AG04449 (cell line): ENCODE measurements at regions not wholly inside any gene's neighbourhood (a gene's known extent, or its start where the extent isn't known, plus 50 kb on each side); places are given as distances from the start of the nearest gene placed in this dataset.

Source experiments
- CTCF ChIA-PET: fragments of 350-600 bp; formaldehyde crosslinking; extraction: SDS; loops from one replicate; lab custom pipeline; 2021; ENCODE audit warnings: antibody characterized with exemption; lab: Yijun Ruan, JAX
- POLR2A ChIA-PET: fragments of 400-600, 350-600 bp; formaldehyde crosslinking; extraction: SDS; loops from one replicate; lab custom pipeline; 2020; ENCODE audit warnings: antibody characterized with exemption, inconsistent platforms; lab: Yijun Ruan, JAX
- DNase-seq: peaks from one replicate; pipeline ENCODE4 v3.0.0-alpha.2; 2010; ENCODE audit warnings: low read depth, low spot score
- H3K4me3 ChIP-seq: 2 replicates; pipeline ENCODE4 v1.5.1; 2011; ENCODE audit warnings: low read depth, mild to moderate bottlenecking, control low read depth, low read length
- TF ChIP-seq, protein P1 (sequence below): IDR thresholded peaks from one replicate; pipeline ENCODE4 v1.5.1; 2011; ENCODE audit warnings: mild to moderate bottlenecking, moderate library complexity, low read length, control low read depth, inconsistent platforms; ENCODE audit not compliant: insufficient read depth; ENCODE audit errors: missing control alignments

DNA sequence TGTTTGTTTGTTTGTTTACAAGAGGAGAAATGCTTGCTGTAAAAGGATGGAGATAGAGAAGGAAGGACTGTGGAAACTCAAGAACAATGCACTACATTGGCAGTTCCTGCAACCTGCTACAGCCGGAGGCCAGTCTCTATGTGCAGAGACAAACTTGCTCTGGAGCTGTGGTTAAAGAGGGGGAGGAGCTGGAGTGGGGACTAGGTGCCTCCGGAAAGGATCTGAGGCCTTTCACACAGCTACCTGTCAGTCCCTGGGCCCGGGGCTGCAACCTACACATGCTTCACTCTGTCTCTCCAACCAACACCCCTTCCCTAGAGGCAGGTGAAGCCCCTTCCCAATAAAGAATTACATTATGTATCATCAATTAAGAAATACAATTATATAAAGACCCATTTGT, 1234.0 kb upstream of the ZEB2 start:
- H3K4me3 ChIP-seq, result no peak overlapping the region
- TF ChIP-seq, protein P1, sequence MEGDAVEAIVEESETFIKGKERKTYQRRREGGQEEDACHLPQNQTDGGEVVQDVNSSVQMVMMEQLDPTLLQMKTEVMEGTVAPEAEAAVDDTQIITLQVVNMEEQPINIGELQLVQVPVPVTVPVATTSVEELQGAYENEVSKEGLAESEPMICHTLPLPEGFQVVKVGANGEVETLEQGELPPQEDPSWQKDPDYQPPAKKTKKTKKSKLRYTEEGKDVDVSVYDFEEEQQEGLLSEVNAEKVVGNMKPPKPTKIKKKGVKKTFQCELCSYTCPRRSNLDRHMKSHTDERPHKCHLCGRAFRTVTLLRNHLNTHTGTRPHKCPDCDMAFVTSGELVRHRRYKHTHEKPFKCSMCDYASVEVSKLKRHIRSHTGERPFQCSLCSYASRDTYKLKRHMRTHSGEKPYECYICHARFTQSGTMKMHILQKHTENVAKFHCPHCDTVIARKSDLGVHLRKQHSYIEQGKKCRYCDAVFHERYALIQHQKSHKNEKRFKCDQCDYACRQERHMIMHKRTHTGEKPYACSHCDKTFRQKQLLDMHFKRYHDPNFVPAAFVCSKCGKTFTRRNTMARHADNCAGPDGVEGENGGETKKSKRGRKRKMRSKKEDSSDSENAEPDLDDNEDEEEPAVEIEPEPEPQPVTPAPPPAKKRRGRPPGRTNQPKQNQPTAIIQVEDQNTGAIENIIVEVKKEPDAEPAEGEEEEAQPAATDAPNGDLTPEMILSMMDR, result no peak
- POLR2A ChIA-PET, result no interaction called here
- CTCF ChIA-PET, result interaction anchor here (1.4 to 2.1 kb wide), 5 partner anchors 9 to 1573 kb away, joined by 3 to 14 read pairs (median 7); no protein-coding TSS in a partner anchor
- DNase-seq, result no peak

DNA sequence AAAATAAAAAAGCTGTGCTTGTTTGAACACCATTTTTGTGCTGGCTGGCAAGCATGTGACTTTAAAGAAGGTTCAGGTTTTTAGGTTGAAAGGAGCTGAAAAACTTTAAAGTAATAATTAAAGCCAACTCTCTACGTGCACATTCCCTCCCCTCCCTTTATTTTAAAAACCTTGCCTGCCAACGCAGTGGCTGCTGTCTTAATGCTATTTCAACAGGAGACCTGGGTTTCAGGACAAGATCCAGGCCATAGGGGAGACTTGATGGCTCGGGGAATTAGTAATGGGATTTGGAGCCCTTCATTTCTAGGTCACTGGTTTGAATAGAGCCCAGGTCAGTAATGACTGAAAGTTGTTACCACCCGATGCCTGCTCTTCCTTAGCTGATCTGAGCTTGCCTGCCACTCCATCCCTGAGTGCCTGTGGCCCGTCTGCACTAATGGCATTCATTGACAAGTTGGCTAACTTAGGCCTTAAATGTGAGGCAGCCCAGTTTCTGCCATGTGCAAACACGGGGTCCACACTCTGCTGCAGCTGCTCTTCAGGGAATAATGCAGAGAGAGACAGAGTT, 1233.2 kb upstream of the ZEB2 start:
- TF ChIP-seq, protein P1, result no peak
- no peak overlapping the region for H3K4me3 ChIP-seq
- DNase-seq, result no peak
- ChIA-PET POLR2A (interaction anchor here (0.7 kb wide), 1 partner anchor 722 kb away, joined by 3 read pairs; no protein-coding TSS in a partner anchor), CTCF (interaction anchor here (0.6 to 2.1 kb wide), 27 partner anchors 8 to 1587 kb away, joined by 3 to 17 read pairs (median 3); no protein-coding TSS in a partner anchor)

DNA sequence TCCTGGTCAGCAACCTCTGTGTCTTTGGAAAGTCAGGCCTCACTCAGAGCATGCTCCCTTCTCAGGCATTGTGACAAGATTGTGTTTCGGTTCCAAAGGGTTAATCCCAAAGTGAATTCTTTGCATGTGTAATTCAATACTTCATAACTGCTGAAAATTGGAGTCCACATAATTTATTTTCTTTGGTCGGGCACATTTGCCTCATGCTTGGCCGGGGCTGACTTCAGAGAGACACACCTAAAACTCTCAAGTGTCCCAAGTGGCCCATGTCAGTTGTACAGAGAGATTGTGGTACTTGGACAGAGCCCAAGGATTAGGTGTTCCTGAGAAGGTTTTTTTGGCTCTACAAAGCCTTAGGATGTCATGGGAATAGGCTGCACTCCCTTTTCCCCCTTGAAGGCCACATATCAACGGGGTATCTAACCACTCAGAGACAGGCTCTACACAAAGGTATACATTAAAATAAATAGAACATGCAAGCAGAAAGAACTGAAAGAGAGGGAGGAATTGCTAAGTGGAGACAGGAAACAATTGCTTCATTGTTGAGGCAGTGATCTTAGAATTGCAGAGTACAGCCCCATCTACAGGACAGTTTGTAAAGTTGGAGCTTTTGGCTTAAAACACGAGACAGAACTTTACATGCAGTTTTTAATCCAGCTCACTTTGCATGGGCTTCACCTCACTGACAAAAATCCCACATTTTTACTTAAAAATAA, 1232.3 kb upstream of the ZEB2 start:
- TF ChIP-seq, protein P1, result peak; percentile 57
- POLR2A ChIA-PET, result interaction anchor here (0.7 kb wide), 1 partner anchor 723 kb away, joined by 3 read pairs; no protein-coding TSS in a partner anchor
- no peak overlapping the region for H3K4me3 ChIP-seq
- CTCF ChIA-PET, result interaction anchor here (0.6 to 2.1 kb wide), 27 partner anchors 8 to 1571 kb away, joined by 3 to 17 read pairs (median 3); no protein-coding TSS in a partner anchor
- DNase-seq, result peak; percentile 34

DNA sequence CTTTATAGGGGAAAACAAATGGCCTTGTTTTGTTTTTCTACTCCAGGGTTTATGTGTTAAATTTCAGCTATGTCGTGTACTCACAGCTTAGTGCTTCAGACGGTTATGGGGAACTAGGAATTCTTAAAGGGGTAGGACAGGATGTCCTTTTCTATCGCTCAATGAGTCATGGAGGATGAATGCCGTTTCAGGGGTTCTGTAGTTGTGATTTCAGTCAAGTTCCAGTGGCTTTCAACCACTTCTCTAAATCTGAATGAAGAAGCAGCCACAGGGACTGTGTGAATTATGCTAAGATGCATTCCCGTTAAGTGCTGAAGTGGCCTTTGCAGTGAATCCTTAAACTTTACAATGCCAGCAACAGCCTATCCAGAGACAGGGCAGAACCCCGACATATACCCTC, 1231.7 kb upstream of the ZEB2 start:
- TF ChIP-seq, protein P1, result no peak
- POLR2A ChIA-PET, result no interaction called here
- DNase-seq, result no peak
- CTCF ChIA-PET, result no interaction called here
- H3K4me3 ChIP-seq, result no peak overlapping the region

DNA sequence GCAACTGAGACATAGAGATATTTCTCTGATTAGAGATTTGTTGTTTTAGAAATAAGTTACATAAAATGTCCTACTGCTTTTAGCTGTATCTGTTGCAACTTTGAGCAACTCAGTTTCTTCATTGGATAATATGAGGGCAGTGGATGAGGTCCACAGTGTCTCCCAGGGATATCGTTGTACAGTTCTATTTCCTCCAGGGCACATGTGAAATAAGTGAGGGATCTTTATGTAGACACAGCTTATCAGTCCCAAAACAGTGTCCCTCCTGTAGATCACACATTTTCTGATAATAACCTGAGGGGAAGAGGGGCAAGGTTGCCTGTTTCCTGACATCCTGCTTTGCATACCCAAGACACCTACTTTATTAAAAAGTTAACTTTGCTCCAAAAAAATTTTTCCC, 1231.2 kb upstream of the ZEB2 start:
- CTCF ChIA-PET, result no interaction called here
- H3K4me3 ChIP-seq, result no peak overlapping the region
- POLR2A ChIA-PET, result no interaction called here
- no peak for DNase-seq
- TF ChIP-seq, protein P1, result no peak

DNA sequence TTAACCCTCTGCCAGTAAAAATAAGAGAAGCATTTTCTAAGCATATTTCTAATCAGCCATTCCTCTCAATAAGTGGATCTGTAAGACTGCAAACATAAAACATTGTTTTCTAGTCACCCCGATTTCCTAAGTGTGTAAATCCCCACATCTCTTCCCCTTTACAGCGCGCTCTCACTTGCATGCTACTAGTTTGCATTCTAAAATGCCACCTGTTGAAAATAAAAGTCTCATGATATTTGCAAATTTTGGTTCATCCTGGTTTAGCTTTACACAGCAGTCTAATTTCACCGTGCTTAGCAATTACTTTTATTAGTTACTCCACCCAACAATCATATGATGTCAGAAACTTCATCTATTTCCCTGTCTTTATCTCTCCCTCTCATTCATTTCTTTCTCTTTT, 1230.7 kb upstream of the ZEB2 start:
- POLR2A ChIA-PET, result no interaction called here

More for the DNA sequence above, 1230.7 kb upstream of the ZEB2 start:
- H3K4me3 ChIP-seq, result no peak overlapping the region
- TF ChIP-seq, protein P1, result no peak
- CTCF ChIA-PET, result no interaction called here
- DNase-seq, result no peak
